H1 (cell line): ENCODE measurements at regions not wholly inside any gene's neighbourhood (a gene's known extent, or its start where the extent isn't known, plus 50 kb on each side); places are given as distances from the start of the nearest gene placed in this dataset.

Experiments
- ASH2L ChIP-seq: fragments of 200-600, 300-600 bp; sonication (generic); IDR thresholded peaks from one replicate; pipeline ENCODE4 v1.7.1; 2017; ENCODE audit warnings: low read length
- BCL11A ChIP-seq, 2 experiments: IDR thresholded peaks; one replicate each; pipeline ENCODE4 v1.6.1; 2011; ENCODE audit warnings: low read depth in 2 of 2, low read length in 2 of 2, mild to moderate bottlenecking in 2 of 2
- RNF2 ChIP-seq: fragments of 200-900, 300-1000 bp; sonication (generic); IDR thresholded peaks from 2 replicates; pipeline ENCODE4 v1.7.1; 2016; ENCODE audit warnings: borderline replicate concordance, low read depth, mild to moderate bottlenecking, antibody characterized with exemption, low read length; ENCODE audit not compliant: poor library complexity, severe bottlenecking; ENCODE audit errors: missing control alignments
- TCF12 ChIP-seq: IDR thresholded peaks from 2 replicates; pipeline ENCODE4 v1.6.1; 2011; ENCODE audit warnings: low read depth, mild to moderate bottlenecking, low read length
- ZNF274 ChIP-seq: IDR thresholded peaks from 2 replicates; pipeline ENCODE4 v1.7.0; 2012; ENCODE audit warnings: low read length, borderline replicate concordance; ENCODE audit errors: extremely low read depth

DNA sequence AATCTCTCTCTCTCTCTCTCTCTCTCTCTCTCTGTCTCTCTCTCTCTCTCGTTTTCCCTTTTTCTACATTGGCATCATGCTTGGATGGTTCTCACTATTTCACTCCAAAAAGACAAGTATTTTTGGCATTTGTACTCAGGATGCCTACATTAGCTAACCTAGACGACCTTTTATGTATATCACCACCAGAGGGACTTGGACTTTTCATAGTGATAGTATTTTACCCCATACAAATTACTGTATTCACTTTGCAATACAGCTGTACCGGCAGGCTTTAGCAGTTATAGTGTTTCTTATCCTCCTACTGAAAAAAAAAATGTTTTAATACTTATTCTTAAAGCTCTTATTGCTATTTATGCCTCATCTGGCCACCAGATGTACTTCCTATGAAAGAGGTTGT, 687.2 kb upstream of the KLHL1 start (continued):
- TF ChIP-seq RNF2 (no peak), BCL11A (IDR thresholded peaks at IDR 0.05; ENCODE audit: low read depth in 2 of 2, low read length in 2 of 2) (no peak), ZNF274 (no peak), ASH2L (no peak), TCF12 (no peak)
